ENCODE measurements at regions not wholly inside any gene's neighbourhood (a gene's known extent, or its start where the extent isn't known, plus 50 kb on each side); places are given as distances from the start of the nearest gene placed in this dataset.
"Not testable (repeated sequence)": the region's sequence is repeated elsewhere in the genome, so short reads cannot be mapped to it uniquely, and the experiment has no call there.

DNA sequence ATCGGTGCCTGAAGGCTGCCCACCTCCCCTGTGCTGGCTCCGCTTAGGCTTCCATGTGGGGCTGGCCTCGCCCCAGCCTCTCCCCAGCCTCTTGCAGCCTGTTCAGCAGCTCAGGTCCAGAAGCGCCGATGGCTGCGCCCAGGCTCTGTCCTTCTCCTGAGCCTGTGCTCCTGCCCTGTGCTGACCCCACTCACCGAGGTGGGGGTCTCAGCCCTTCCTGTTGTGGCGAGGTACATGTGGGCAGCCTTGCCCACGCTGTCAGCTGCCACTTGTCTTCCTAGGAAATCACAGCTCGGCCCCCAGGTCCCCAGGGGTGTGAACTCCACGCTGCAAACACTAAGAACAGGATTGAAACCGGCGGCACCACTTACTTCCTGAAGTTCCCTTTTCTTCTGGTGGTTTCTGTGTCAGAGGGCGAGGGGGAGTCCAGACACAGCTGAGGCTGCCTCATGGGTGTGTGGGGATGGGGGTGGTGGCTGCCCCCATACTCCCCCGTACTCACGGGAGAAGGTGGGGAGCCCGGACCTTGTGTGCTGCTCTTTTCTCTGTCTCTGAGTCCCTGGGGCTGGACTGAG lies 249.1 kb downstream of the TMEM121 start:
- H3K36me3 Mint-ChIP-seq (ENCODE audit: low read depth); H3K27me3 Mint-ChIP-seq (ENCODE audit: low read depth); H3K4me1 Mint-ChIP-seq (ENCODE audit: low read depth); DNase-seq (ENCODE audit: low spot score); H3K27ac Mint-ChIP-seq; H3K4me3 Mint-ChIP-seq (ENCODE audit: low read depth); intact Hi-C loops (cut with micrococcal nuclease): not testable (repeated sequence)
- H3K9me3 Mint-ChIP-seq: peaks cover 25% of the 10 kb centered on the region

GRCh38 chr14:105776112-105776511 lies 249.7 kb downstream of the TMEM121 start:
- H3K27me3 Mint-ChIP-seq (ENCODE audit: low read depth); DNase-seq (ENCODE audit: low spot score); intact Hi-C loops (cut with micrococcal nuclease); H3K27ac Mint-ChIP-seq; H3K4me3 Mint-ChIP-seq (ENCODE audit: low read depth); H3K36me3 Mint-ChIP-seq (ENCODE audit: low read depth); H3K4me1 Mint-ChIP-seq (ENCODE audit: low read depth): not testable (repeated sequence)
- H3K9me3 Mint-ChIP-seq: peaks cover 32% of the 10 kb centered on the region

GRCh38 chr14:105776924-105777323 lies 250.5 kb downstream of the TMEM121 start:
- peaks cover 38% of the 10 kb centered on the region for H3K9me3 Mint-ChIP-seq
- H3K27ac Mint-ChIP-seq: no peak overlapping the region
- peaks cover 2% of the 10 kb centered on the region for H3K4me1 Mint-ChIP-seq (ENCODE audit: low read depth)
- H3K4me3 Mint-ChIP-seq (ENCODE audit: low read depth): no peak overlapping the region
- intact Hi-C loops (cut with micrococcal nuclease): no loop called here
- no peak for DNase-seq (ENCODE audit: low spot score)
- no peaks in the 10 kb centered on the region for H3K36me3 Mint-ChIP-seq (ENCODE audit: low read depth)
- peaks cover 5% of the 10 kb centered on the region for H3K27me3 Mint-ChIP-seq (ENCODE audit: low read depth)

DNA sequence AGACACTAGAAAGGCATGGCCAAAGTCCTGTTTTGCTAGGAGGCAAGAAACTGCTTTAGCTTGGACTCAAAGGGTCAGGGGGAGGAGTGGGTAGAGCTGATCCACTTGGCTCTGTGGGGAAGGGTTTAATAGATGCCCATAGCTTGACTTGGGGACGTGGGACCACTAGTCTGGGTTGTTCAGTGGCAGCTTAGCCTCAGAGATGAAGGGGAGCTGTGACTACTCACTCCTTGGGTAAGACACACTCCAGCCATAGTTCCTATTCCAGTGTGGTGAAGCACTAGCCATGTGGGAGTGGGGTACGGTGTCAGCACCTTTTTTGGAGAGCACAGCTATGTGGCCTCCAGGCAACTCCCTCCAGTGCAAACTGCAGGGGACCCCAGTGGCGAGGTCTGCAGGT lies 257.3 kb downstream of the TMEM121 start:
- H3K27ac Mint-ChIP-seq: no peak overlapping the region
- no peak overlapping the region for H3K4me3 Mint-ChIP-seq (ENCODE audit: low read depth)
- intact Hi-C loops (cut with micrococcal nuclease): no loop called here
- H3K27me3 Mint-ChIP-seq (ENCODE audit: low read depth): peaks cover 15% of the 10 kb centered on the region
- H3K9me3 Mint-ChIP-seq: peaks cover 33% of the 10 kb centered on the region
- no peaks in the 10 kb centered on the region for H3K4me1 Mint-ChIP-seq (ENCODE audit: low read depth)
- no peak for DNase-seq (ENCODE audit: low spot score)
- no peaks in the 10 kb centered on the region for H3K36me3 Mint-ChIP-seq (ENCODE audit: low read depth)

DNA sequence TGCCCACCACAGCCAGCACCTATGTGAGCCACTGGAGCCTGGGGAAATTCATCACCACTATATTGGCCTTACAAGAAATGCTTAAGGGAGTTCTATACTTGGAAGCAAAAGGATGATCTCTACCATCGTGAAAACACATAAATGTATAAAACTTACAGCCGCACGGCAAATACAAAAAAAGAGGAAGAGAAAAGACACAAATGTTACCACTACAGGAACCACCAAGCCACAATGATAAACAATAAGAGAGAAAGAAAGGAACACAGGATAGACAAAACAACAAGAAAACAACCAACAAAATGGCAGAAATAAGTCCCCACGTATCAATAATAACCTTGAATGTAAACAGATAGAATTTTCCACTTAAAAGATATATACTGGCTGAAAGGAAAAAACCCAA lies 267.5 kb downstream of the TMEM121 start:
- H3K4me3 Mint-ChIP-seq (ENCODE audit: low read depth): no peak overlapping the region
- H3K36me3 Mint-ChIP-seq (ENCODE audit: low read depth): no peaks in the 10 kb centered on the region
- intact Hi-C loops (cut with micrococcal nuclease): no loop called here
- H3K27me3 Mint-ChIP-seq (ENCODE audit: low read depth): peaks cover 19% of the 10 kb centered on the region
- no peak for DNase-seq (ENCODE audit: low spot score)
- H3K4me1 Mint-ChIP-seq (ENCODE audit: low read depth): no peaks in the 10 kb centered on the region
- H3K27ac Mint-ChIP-seq: no peak overlapping the region
- H3K9me3 Mint-ChIP-seq: no peaks in the 10 kb centered on the region

- peaks cover 17% of the 10 kb centered on the region for H3K27me3 Mint-ChIP-seq (ENCODE audit: low read depth)
- no peaks in the 10 kb centered on the region for H3K36me3 Mint-ChIP-seq (ENCODE audit: low read depth)
- no peak for DNase-seq (ENCODE audit: low spot score)
- H3K27ac Mint-ChIP-seq: no peak overlapping the region
- intact Hi-C loops (cut with micrococcal nuclease): no loop called here
- H3K4me3 Mint-ChIP-seq (ENCODE audit: low read depth): no peak overlapping the region
- H3K9me3 Mint-ChIP-seq: no peaks in the 10 kb centered on the region
- no peaks in the 10 kb centered on the region for H3K4me1 Mint-ChIP-seq (ENCODE audit: low read depth)
Measured at GRCh38 chr14:105797546-105797945, 271.2 kb downstream of the TMEM121 start.

GRCh38 chr14:105805701-105806100 lies 279.3 kb downstream of the TMEM121 start:
- no peaks in the 10 kb centered on the region for H3K4me1 Mint-ChIP-seq (ENCODE audit: low read depth)
- peaks cover 15% of the 10 kb centered on the region for H3K27me3 Mint-ChIP-seq (ENCODE audit: low read depth)
- intact Hi-C loops (cut with micrococcal nuclease): no loop called here
- H3K27ac Mint-ChIP-seq: no peak overlapping the region
- no peak overlapping the region for H3K4me3 Mint-ChIP-seq (ENCODE audit: low read depth)
- H3K36me3 Mint-ChIP-seq (ENCODE audit: low read depth): no peaks in the 10 kb centered on the region
- DNase-seq (ENCODE audit: low spot score): no peak
- H3K9me3 Mint-ChIP-seq: no peaks in the 10 kb centered on the region

DNA sequence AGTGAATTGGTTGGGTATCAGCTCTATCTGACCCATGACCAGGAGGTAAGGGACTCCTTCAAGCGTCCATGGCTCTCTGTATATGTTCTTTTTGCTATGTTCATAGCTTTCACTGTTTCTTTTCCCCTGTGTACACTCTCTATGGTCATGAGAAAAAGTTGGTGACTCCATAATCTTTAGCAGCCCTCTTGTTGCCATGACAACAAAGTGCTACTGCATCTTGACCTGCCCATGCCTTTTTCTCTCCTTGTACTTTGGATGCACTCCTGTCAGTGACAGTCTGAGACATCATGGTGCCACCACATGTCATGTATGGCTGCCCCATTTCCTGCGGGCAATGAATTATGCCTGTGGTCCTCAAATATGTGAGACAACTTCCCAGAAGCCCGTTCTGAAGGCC lies 280.2 kb downstream of the TMEM121 start:
- intact Hi-C loops (cut with micrococcal nuclease): no loop called here
- no peak overlapping the region for H3K27ac Mint-ChIP-seq
- peaks cover 15% of the 10 kb centered on the region for H3K27me3 Mint-ChIP-seq (ENCODE audit: low read depth)
- no peak for DNase-seq (ENCODE audit: low spot score)
- H3K4me3 Mint-ChIP-seq (ENCODE audit: low read depth): no peak overlapping the region
- H3K4me1 Mint-ChIP-seq (ENCODE audit: low read depth): no peaks in the 10 kb centered on the region
- H3K9me3 Mint-ChIP-seq: no peaks in the 10 kb centered on the region
- no peaks in the 10 kb centered on the region for H3K36me3 Mint-ChIP-seq (ENCODE audit: low read depth)

DNA sequence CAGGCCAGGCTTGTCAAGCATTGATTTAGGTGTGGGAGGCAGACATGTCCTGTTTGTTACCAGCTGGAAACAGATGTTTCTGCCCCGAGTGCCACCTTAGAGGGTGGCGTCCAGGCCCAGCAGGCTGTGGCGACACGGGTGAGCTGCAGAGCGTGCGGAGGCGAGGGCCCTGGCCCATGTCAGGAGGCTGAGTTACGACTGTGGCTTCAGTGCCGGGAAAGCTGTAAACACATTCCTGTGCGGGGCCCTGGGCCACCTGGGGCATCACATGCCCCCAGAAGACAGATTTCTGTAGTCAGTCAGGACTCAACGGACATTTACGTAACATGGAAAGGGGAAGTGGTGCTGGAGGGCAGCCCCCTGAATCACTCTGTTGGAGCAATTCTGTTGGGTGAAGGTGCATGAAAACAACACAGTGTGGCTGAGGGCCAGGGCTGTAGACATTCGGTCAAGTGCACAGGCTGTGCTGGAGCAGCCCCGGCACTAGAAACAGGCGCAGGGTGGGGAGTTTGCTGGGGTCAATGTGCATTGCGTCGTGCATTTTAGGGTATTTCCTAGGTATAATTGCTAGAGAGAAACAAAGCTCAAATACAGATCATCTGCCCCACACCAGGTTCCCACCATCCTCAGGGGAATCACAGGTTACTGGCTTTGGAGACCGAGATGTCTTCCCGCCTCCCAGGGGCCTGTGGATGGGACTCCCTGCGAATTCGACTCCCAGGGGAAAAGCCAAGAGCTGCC lies 291.8 kb downstream of the TMEM121 start:
- Mint-ChIP-seq H3K4me1 (ENCODE audit: low read depth) (no peaks in the 10 kb centered on the region), H3K27ac (no peak overlapping the region), H3K4me3 (ENCODE audit: low read depth) (no peak overlapping the region), H3K27me3 (ENCODE audit: low read depth) (peaks cover 25% of the 10 kb centered on the region), H3K9me3 (no peaks in the 10 kb centered on the region), H3K36me3 (ENCODE audit: low read depth) (no peaks in the 10 kb centered on the region)
- no peak for DNase-seq (ENCODE audit: low spot score)
- intact Hi-C loops (cut with micrococcal nuclease): no loop called here

GRCh38 chr14:105818712-105819005 lies 292.3 kb downstream of the TMEM121 start:
- H3K27ac Mint-ChIP-seq: no peak overlapping the region
- H3K36me3 Mint-ChIP-seq (ENCODE audit: low read depth): no peaks in the 10 kb centered on the region

DNA sequence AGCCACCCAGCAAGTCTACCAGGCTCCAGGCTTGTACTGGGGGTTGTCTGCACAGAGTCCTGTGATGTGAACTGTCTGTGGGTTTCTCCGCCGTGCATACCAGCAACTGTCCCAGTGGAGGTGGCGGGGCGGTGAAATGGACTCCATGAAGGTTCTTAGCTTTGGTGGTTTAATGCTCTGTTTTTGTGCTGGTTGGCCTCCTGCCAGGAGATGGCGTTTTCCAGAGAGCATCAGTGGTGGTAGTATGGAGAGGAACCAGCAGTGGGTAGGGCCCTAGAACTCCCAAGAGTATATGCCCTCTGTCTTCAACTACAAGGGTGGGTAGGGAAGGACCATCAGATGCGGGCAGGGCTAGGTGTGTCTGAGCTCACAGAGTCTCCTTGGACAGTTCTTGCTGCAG lies 303.8 kb downstream of the TMEM121 start:
- Mint-ChIP-seq H3K27me3 (ENCODE audit: low read depth) (peaks cover 41% of the 10 kb centered on the region), H3K27ac (no peak overlapping the region), H3K9me3 (no peaks in the 10 kb centered on the region), H3K4me3 (ENCODE audit: low read depth) (no peak overlapping the region), H3K4me1 (ENCODE audit: low read depth) (no peaks in the 10 kb centered on the region), H3K36me3 (ENCODE audit: low read depth) (no peaks in the 10 kb centered on the region)
- intact Hi-C loops (cut with micrococcal nuclease): no loop called here
- DNase-seq (ENCODE audit: low spot score): no peak

More at GRCh38 chr14:105818712-105819005, 292.3 kb downstream of the TMEM121 start:
- intact Hi-C loops (cut with micrococcal nuclease): no loop called here
- no peak overlapping the region for H3K4me3 Mint-ChIP-seq (ENCODE audit: low read depth)
- no peaks in the 10 kb centered on the region for H3K4me1 Mint-ChIP-seq (ENCODE audit: low read depth)
- DNase-seq (ENCODE audit: low spot score): no peak
- H3K9me3 Mint-ChIP-seq: no peaks in the 10 kb centered on the region
- H3K27me3 Mint-ChIP-seq (ENCODE audit: low read depth): peaks cover 27% of the 10 kb centered on the region

DNA sequence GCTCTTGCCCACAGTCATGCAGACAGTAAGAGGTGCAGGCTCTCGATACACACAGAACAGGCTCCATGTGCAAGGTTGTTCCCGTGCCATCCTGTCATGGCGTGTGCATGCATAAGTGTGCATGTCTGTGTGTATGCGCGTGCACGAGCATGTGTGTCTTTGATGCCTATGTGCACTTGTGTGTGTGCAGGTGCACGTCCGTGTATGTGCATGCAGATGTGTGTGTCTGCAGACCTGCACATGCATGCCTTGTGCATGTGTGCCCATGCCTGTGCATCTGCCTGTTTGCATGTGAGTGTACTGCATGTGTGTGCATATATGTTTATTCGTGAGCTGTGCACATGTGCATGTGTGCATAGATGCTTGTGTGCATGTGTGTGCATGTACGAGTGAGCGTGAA lies 309.8 kb downstream of the TMEM121 start:
- H3K4me1 Mint-ChIP-seq (ENCODE audit: low read depth): no peaks in the 10 kb centered on the region
- no peak for DNase-seq (ENCODE audit: low spot score)

DNA sequence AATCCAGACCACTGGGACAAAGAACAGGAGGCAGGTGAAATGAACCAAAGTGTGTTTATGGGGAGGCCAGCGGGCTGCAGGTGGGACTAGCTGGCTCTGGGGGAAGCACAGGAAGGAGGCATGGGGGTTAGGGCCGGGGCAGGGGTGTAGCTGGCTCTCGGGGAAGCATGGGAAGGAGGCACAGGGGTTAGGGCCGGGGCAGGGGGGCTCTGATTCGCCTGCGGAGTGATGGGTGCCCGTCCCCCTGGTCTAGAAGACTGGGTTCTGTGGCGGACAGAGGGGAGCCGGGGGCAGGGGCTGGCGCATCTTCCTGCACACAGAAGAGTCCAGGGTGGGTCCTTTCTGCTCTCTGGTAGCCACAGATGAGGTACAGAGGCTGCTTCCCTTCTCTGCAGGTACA lies 310.3 kb downstream of the TMEM121 start:
- Mint-ChIP-seq H3K27me3 (ENCODE audit: low read depth) (peaks cover 9% of the 10 kb centered on the region), H3K36me3 (ENCODE audit: low read depth) (no peaks in the 10 kb centered on the region), H3K4me1 (ENCODE audit: low read depth) (no peaks in the 10 kb centered on the region), H3K27ac (no peak overlapping the region), H3K9me3 (no peaks in the 10 kb centered on the region), H3K4me3 (ENCODE audit: low read depth) (no peak overlapping the region)
- intact Hi-C loops (cut with micrococcal nuclease): no loop called here
- DNase-seq (ENCODE audit: low spot score): no peak

More for the DNA sequence above, 309.8 kb downstream of the TMEM121 start:
- intact Hi-C loops (cut with micrococcal nuclease): no loop called here
- Mint-ChIP-seq H3K36me3 (ENCODE audit: low read depth) (no peaks in the 10 kb centered on the region), H3K9me3 (no peaks in the 10 kb centered on the region), H3K4me3 (ENCODE audit: low read depth) (no peak overlapping the region), H3K27ac (no peak overlapping the region), H3K27me3 (ENCODE audit: low read depth) (peaks cover 11% of the 10 kb centered on the region)

All from activated T-helper 2 cell treated with anti-CD3 and anti-CD28 coated beads, Interferon-gamma antibody, Interleukin-2, Interleukin-4, amounts not matched to agents 10 μg/mL and 5 μg/mL and 100 μg/mL, durations not matched to agents 14 hours and 24 hours and 36 hours (primary cell).